HG03045 (cell line): ENCODE measurements at regions not wholly inside any gene's neighbourhood (a gene's known extent, or its start where the extent isn't known, plus 50 kb on each side); places are given as distances from the start of the nearest gene placed in this dataset.
"Not testable (repeated sequence)": the region's sequence is repeated elsewhere in the genome, so short reads cannot be mapped to it uniquely, and the experiment has no call there.

Source experiments
- ATAC-seq: cut with Tn5 transposase; IDR thresholded peaks from one replicate; pipeline ENCODE4 v1.9.1; 2021; ENCODE audit warnings: mild to moderate bottlenecking, moderate library complexity; ENCODE audit not compliant: unreplicated experiment

GRCh38 chr5:91632871-91633270 is 249.8 kb upstream of the ARRDC3 start:
- ATAC-seq, result no peak

- no peak for ATAC-seq
Measured at GRCh38 chr5:91611746-91612145, 228.6 kb upstream of the ARRDC3 start.

GRCh38 chr5:91607675-91608074 is 224.6 kb upstream of the ARRDC3 start:
- no peak for ATAC-seq

GRCh38 chr5:91599863-91600262 is 216.7 kb upstream of the ARRDC3 start:
- no peak for ATAC-seq

GRCh38 chr5:91598216-91598615 is 215.1 kb upstream of the ARRDC3 start:
- no peak for ATAC-seq

- no peak for ATAC-seq
Measured at GRCh38 chr5:91595424-91595823, 212.3 kb upstream of the ARRDC3 start.

- ATAC-seq, result no peak
Measured at GRCh38 chr5:91591076-91591475, 208.0 kb upstream of the ARRDC3 start.

- no peak for ATAC-seq
Measured at GRCh38 chr5:91586232-91586631, 203.1 kb upstream of the ARRDC3 start.

GRCh38 chr5:91584352-91584751 is 201.2 kb upstream of the ARRDC3 start:
- ATAC-seq, result no peak

GRCh38 chr5:91566012-91566411 is 182.9 kb upstream of the ARRDC3 start:
- not testable (repeated sequence) for ATAC-seq

GRCh38 chr5:91562922-91563321 is 179.8 kb upstream of the ARRDC3 start:
- ATAC-seq, result no peak

- ATAC-seq, result no peak
Measured at GRCh38 chr5:91541696-91542095, 158.6 kb upstream of the ARRDC3 start.

GRCh38 chr5:91538179-91538578 is 155.1 kb upstream of the ARRDC3 start:
- ATAC-seq, result no peak

GRCh38 chr5:91535499-91535898 is 152.4 kb upstream of the ARRDC3 start:
- ATAC-seq, result no peak

GRCh38 chr5:91534332-91534731 is 151.2 kb upstream of the ARRDC3 start:
- ATAC-seq, result no peak

- no peak for ATAC-seq
Measured at GRCh38 chr5:91532779-91533178, 149.7 kb upstream of the ARRDC3 start.

GRCh38 chr5:91532281-91532680 is 149.2 kb upstream of the ARRDC3 start:
- ATAC-seq, result no peak

- ATAC-seq, result no peak
Measured at GRCh38 chr5:91528831-91529230, 145.7 kb upstream of the ARRDC3 start.

- no peak for ATAC-seq
Measured at GRCh38 chr5:91521785-91522184, 138.7 kb upstream of the ARRDC3 start.

GRCh38 chr5:91521334-91521733 is 138.2 kb upstream of the ARRDC3 start:
- no peak for ATAC-seq

- ATAC-seq, result no peak
Measured at GRCh38 chr5:91514400-91514799, 131.3 kb upstream of the ARRDC3 start.

GRCh38 chr5:91503321-91503720 is 120.2 kb upstream of the ARRDC3 start:
- ATAC-seq, result no peak

GRCh38 chr5:91500758-91501157 is 117.6 kb upstream of the ARRDC3 start:
- ATAC-seq, result no peak
